Panc1 (cell line): ENCODE measurements at regions not wholly inside any gene's neighbourhood (a gene's known extent, or its start where the extent isn't known, plus 50 kb on each side); places are given as distances from the start of the nearest gene placed in this dataset.

Source experiments
- ATAC-seq: fragments of 200-7000 bp; cut with Tn5 transposase; 2 replicates; pipeline ENCODE4 v1.9.1; 2020; ENCODE audit warnings: mild to moderate bottlenecking, moderate library complexity
- BruUV-seq: library from RNA; stranded (reverse); fragments of 400-500 nt; replicated peaks from 2 replicates; lab custom pipeline; 2021; lab: Mats Ljungman, UMichigan
- CTCF ChIA-PET: fragments of 300-600 bp; sonication (Branson Sonifier 250); formaldehyde crosslinking; loops from one replicate; lab custom pipeline; 2022; ENCODE audit warnings: antibody characterized with exemption; lab: Charles Lee
- POLR2A ChIA-PET: fragments of 300-600 bp; sonication (Branson Sonifier 250); formaldehyde crosslinking; loops from one replicate; lab custom pipeline; 2022; ENCODE audit warnings: antibody characterized with exemption; lab: Charles Lee
- DNase-seq: peaks from one replicate; pipeline ENCODE4 v3.0.0-alpha.2; 2010; ENCODE audit warnings: low read depth, low spot score
- H3K27ac ChIP-seq: 2 replicates; pipeline ENCODE4 v1.5.1; 2011; ENCODE audit warnings: mild to moderate bottlenecking, low read length, inconsistent platforms
- H3K27me3 ChIP-seq: fragments of 200-500 bp; sonication (Bioruptor generic); 2 replicates; pipeline ENCODE4 v1.6.0; 2014; ENCODE audit warnings: low read length, inconsistent platforms; ENCODE audit not compliant: control insufficient read depth, insufficient read depth
- H3K36me3 ChIP-seq: fragments of 200-500 bp; sonication (Bioruptor generic); 2 replicates; pipeline ENCODE4 v1.5.1; 2014; ENCODE audit warnings: inconsistent platforms, mild to moderate bottlenecking, low read length, moderate library complexity; ENCODE audit not compliant: control insufficient read depth, insufficient read depth
- H3K4me1 ChIP-seq: 2 replicates; pipeline ENCODE4 v1.5.1; 2011; ENCODE audit warnings: inconsistent platforms, mild to moderate bottlenecking, low read length, moderate library complexity; ENCODE audit not compliant: control insufficient read depth, insufficient read depth
- H3K4me3 ChIP-seq, 2 experiments: 2 replicates each; pipeline ENCODE4 v1.5.1; 2011 to 2012; ENCODE audit warnings: low read depth in 2 of 2, low read length in 2 of 2, mild to moderate bottlenecking in 2 of 2, inconsistent platforms in 1 of 2, moderate library complexity in 1 of 2
- H3K9me3 ChIP-seq: fragments of 200-500 bp; sonication (Bioruptor generic); 2 replicates; pipeline ENCODE4 v1.5.1; 2014; ENCODE audit warnings: low read depth, mild to moderate bottlenecking, inconsistent platforms, low read length, moderate library complexity; ENCODE audit not compliant: control insufficient read depth, insufficient read depth
- POLR2AphosphoS5 ChIP-seq: IDR thresholded peaks from 2 replicates; pipeline ENCODE4 v1.6.1; 2012; ENCODE audit warnings: mild to moderate bottlenecking, low read depth, low read length, moderate library complexity
- SIN3A ChIP-seq: IDR thresholded peaks from 2 replicates; pipeline ENCODE4 v1.6.1; 2012; ENCODE audit warnings: low read depth, mild to moderate bottlenecking, low read length, moderate library complexity, borderline replicate concordance; ENCODE audit not compliant: insufficient read depth
- TCF7L2 ChIP-seq: IDR thresholded peaks from 2 replicates; pipeline ENCODE4 v1.6.1; 2011; ENCODE audit warnings: mild to moderate bottlenecking, low read depth, low read length, inconsistent platforms
- in situ Hi-C: cut with HindIII; loops from 2 replicates; pipeline ENCODE4 v1.10.0; 2016; ENCODE audit warnings: low sequenced_read_pairs, low pct_unique_long_range_greater_than_20kb
- intact Hi-C: fragments of 100-400 bp; cut with micrococcal nuclease; formaldehyde crosslinking; loops from one replicate; pipeline ENCODE4 v1.10.0; 2022; ENCODE audit not compliant: unreplicated experiment
- TF ChIP-seq, protein P1 (sequence below), 2 experiments: IDR thresholded peaks; 2 replicates each; pipeline ENCODE4 v1.6.1; 2011 to 2012; ENCODE audit warnings: low read depth in 2 of 2, control low read depth in 1 of 2, low read length in 1 of 2, mild to moderate bottlenecking in 1 of 2, moderate library complexity in 1 of 2; ENCODE audit not compliant: insufficient read depth in 1 of 2
- TF ChIP-seq, protein P2 (sequence below): fragments of 450-650 bp; IDR thresholded peaks from 2 replicates; pipeline ENCODE4 v1.5.1; 2017; ENCODE audit warnings: mild to moderate bottlenecking

DNA sequence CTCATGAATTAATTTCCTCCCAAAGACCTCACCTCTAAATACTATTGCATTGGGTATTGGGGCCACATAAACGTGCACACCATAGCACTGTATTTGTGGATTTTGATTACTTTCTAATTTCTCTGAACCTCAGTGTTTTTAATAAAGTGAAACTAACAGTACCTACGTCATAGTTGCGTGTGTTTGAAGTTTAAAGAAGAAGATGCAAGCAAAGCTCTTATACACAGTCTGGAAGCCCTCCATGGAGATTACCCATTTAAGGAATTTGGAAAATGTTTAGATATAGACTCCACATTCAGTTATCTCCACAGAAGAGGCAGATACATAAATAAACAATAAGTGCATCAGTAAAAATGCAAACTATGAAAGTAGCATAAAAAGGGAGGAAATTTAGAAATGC lies 581.1 kb upstream of the GBE1 start:
- in situ Hi-C loops (no loop called here), intact Hi-C loops (no loop called here)
- Histone ChIP-seq H3K36me3 (no peaks in the 10 kb centered on the region), H3K27me3 (no peaks in the 10 kb centered on the region), H3K4me1 (no peaks in the 10 kb centered on the region), H3K27ac (no peak overlapping the region), H3K4me3 (no peak overlapping the region), H3K9me3 (no peaks in the 10 kb centered on the region)
- CTCF ChIA-PET = no interaction called here
- POLR2A ChIA-PET = no interaction called here
- DNase-seq (no peak), ATAC-seq (no peak)
- TF ChIP-seq, protein P1, sequence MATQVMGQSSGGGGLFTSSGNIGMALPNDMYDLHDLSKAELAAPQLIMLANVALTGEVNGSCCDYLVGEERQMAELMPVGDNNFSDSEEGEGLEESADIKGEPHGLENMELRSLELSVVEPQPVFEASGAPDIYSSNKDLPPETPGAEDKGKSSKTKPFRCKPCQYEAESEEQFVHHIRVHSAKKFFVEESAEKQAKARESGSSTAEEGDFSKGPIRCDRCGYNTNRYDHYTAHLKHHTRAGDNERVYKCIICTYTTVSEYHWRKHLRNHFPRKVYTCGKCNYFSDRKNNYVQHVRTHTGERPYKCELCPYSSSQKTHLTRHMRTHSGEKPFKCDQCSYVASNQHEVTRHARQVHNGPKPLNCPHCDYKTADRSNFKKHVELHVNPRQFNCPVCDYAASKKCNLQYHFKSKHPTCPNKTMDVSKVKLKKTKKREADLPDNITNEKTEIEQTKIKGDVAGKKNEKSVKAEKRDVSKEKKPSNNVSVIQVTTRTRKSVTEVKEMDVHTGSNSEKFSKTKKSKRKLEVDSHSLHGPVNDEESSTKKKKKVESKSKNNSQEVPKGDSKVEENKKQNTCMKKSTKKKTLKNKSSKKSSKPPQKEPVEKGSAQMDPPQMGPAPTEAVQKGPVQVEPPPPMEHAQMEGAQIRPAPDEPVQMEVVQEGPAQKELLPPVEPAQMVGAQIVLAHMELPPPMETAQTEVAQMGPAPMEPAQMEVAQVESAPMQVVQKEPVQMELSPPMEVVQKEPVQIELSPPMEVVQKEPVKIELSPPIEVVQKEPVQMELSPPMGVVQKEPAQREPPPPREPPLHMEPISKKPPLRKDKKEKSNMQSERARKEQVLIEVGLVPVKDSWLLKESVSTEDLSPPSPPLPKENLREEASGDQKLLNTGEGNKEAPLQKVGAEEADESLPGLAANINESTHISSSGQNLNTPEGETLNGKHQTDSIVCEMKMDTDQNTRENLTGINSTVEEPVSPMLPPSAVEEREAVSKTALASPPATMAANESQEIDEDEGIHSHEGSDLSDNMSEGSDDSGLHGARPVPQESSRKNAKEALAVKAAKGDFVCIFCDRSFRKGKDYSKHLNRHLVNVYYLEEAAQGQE (IDR thresholded peaks at IDR 0.05; ENCODE audit: insufficient read depth in 1 of 2, low read depth in 2 of 2, low read length in 1 of 2) = no peak
- TF ChIP-seq TCF7L2 (no peak), POLR2AphosphoS5 (no peak), SIN3A (no peak)
- TF ChIP-seq, protein P2, sequence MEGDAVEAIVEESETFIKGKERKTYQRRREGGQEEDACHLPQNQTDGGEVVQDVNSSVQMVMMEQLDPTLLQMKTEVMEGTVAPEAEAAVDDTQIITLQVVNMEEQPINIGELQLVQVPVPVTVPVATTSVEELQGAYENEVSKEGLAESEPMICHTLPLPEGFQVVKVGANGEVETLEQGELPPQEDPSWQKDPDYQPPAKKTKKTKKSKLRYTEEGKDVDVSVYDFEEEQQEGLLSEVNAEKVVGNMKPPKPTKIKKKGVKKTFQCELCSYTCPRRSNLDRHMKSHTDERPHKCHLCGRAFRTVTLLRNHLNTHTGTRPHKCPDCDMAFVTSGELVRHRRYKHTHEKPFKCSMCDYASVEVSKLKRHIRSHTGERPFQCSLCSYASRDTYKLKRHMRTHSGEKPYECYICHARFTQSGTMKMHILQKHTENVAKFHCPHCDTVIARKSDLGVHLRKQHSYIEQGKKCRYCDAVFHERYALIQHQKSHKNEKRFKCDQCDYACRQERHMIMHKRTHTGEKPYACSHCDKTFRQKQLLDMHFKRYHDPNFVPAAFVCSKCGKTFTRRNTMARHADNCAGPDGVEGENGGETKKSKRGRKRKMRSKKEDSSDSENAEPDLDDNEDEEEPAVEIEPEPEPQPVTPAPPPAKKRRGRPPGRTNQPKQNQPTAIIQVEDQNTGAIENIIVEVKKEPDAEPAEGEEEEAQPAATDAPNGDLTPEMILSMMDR = no peak
- no TSS peak for BruUV-seq

DNA sequence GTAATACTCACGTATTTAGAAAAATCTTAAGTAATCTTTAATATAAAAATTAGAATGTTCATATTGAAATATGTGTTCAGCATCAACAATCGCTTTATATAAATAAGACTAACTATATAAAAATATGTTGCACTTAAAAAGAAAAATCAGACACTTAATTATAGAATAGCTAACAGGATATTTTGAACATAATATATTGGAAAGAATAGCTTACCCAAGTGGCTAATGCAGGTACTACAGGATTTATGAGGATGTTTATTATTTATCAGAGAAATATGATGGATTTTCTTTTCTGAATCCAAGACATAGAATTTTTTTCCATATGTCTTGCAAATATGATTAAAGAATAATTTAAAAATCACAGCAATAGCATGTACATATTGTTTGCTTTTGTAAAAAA lies 567.9 kb upstream of the GBE1 start:
- no peak for ATAC-seq
- POLR2A ChIA-PET = no interaction called here
- no peak overlapping the region for H3K27ac ChIP-seq
- no peaks in the 10 kb centered on the region for H3K36me3 ChIP-seq
- no peaks in the 10 kb centered on the region for H3K4me1 ChIP-seq
- no peaks in the 10 kb centered on the region for H3K9me3 ChIP-seq
- intact Hi-C loops (no loop called here), in situ Hi-C loops (no loop called here)
- no peak for DNase-seq
- TF ChIP-seq, protein P1 (IDR thresholded peaks at IDR 0.05; ENCODE audit: insufficient read depth in 1 of 2, low read depth in 2 of 2, low read length in 1 of 2) = no peak
- no peak for TF ChIP-seq POLR2AphosphoS5
- no peak for TF ChIP-seq TCF7L2
- TF ChIP-seq SIN3A = no peak
- TF ChIP-seq, protein P2 = no peak
- CTCF ChIA-PET = no interaction called here
- no TSS peak for BruUV-seq
- no peaks in the 10 kb centered on the region for H3K27me3 ChIP-seq
- H3K4me3 ChIP-seq = no peak overlapping the region
